SH-SY5Y (cell line): ENCODE measurements at regions not wholly inside any gene's neighbourhood (a gene's known extent, or its start where the extent isn't known, plus 50 kb on each side); places are given as distances from the start of the nearest gene placed in this dataset.

ENCODE experiments used
- GATA2 ChIP-seq: IDR thresholded peaks from 2 replicates; pipeline ENCODE4 v1.6.1; 2011; ENCODE audit warnings: mild to moderate bottlenecking, low read depth, low read length
- GATA3 ChIP-seq: IDR thresholded peaks from 2 replicates; pipeline ENCODE4 v1.6.1; 2011; ENCODE audit warnings: low read depth, mild to moderate bottlenecking, low read length, moderate library complexity

- no peak for TF ChIP-seq GATA3
- TF ChIP-seq GATA2: no peak
These were observed 368.0 kb downstream of the GALR1 start for GRCh38 chr18:77617694-77618093.

GRCh38 chr18:77619525-77619924 is 369.9 kb downstream of the GALR1 start:
- TF ChIP-seq GATA3 (no peak), GATA2 (no peak)

GRCh38 chr18:77622009-77622692 is 372.5 kb downstream of the GALR1 start:
- TF ChIP-seq GATA3 (no peak), GATA2 (no peak)

- TF ChIP-seq GATA3: no peak
- no peak for TF ChIP-seq GATA2
These were observed 383.1 kb downstream of the GALR1 start for GRCh38 chr18:77632758-77633157.

GRCh38 chr18:77634494-77634893 is 384.8 kb downstream of the GALR1 start:
- TF ChIP-seq GATA2: no peak
- no peak for TF ChIP-seq GATA3

- TF ChIP-seq GATA2 (no peak), GATA3 (no peak)
These were observed 385.8 kb downstream of the GALR1 start for GRCh38 chr18:77635451-77635850.

GRCh38 chr18:77635858-77636257 is 386.2 kb downstream of the GALR1 start:
- no peak for TF ChIP-seq GATA3

GRCh38 chr18:77645170-77645872 is 395.7 kb downstream of the GALR1 start:
- no peak for TF ChIP-seq GATA3
- TF ChIP-seq GATA2: no peak

- TF ChIP-seq GATA3: no peak
- no peak for TF ChIP-seq GATA2
These were observed 397.8 kb downstream of the GALR1 start for GRCh38 chr18:77647472-77647871.

GRCh38 chr18:77648411-77648810 is 398.8 kb downstream of the GALR1 start:
- TF ChIP-seq GATA3 (no peak), GATA2 (no peak)

GRCh38 chr18:77650799-77651385 is 401.2 kb downstream of the GALR1 start:
- TF ChIP-seq GATA3 (no peak), GATA2 (no peak)

- no peak for TF ChIP-seq GATA2
- TF ChIP-seq GATA3: no peak
These were observed 401.8 kb downstream of the GALR1 start for GRCh38 chr18:77651441-77651840.

- TF ChIP-seq GATA3 (no peak), GATA2 (no peak)
These were observed 404.1 kb downstream of the GALR1 start for GRCh38 chr18:77653792-77654191.

GRCh38 chr18:77654302-77654701 is 404.7 kb downstream of the GALR1 start:
- no peak for TF ChIP-seq GATA2
- no peak for TF ChIP-seq GATA3
